22Rv1 (cell line): ENCODE measurements at regions not wholly inside any gene's neighbourhood (a gene's known extent, or its start where the extent isn't known, plus 50 kb on each side); places are given as distances from the start of the nearest gene placed in this dataset.
A peak's percentile ranks its signal among the peaks of the same experiment; 100 is the strongest.
"Not testable (repeated sequence)": the region's sequence is repeated elsewhere in the genome, so short reads cannot be mapped to it uniquely, and the experiment has no call there.

Source experiments
- H3K27ac ChIP-seq: fragments of 450-650 bp; 2 replicates; pipeline ENCODE4 v1.5.1; 2017
- CTCF ChIP-seq: fragments of 450-650 bp; IDR thresholded peaks from 2 replicates; pipeline ENCODE4 v1.5.1; 2017; ENCODE audit warnings: mild to moderate bottlenecking
- ZFX ChIP-seq: fragments of 450-650 bp; IDR thresholded peaks from 2 replicates; pipeline ENCODE4 v1.6.1; 2017; ENCODE audit warnings: antibody characterized with exemption, borderline replicate concordance

GRCh38 chr14:55858604-55859003 lies 259.6 kb upstream of the PELI2 start:
- H3K27ac ChIP-seq = no peak overlapping the region
- TF ChIP-seq CTCF = no peak
- no peak for TF ChIP-seq ZFX

- not testable (repeated sequence) for H3K27ac ChIP-seq
Measured at GRCh38 chr14:55861561-55861960, 256.6 kb upstream of the PELI2 start.

- peak; percentile 34 for TF ChIP-seq CTCF
- TF ChIP-seq ZFX = no peak
Measured at GRCh38 chr14:55864890-55865655, 253.1 kb upstream of the PELI2 start.

GRCh38 chr14:55867311-55867710 lies 250.9 kb upstream of the PELI2 start:
- TF ChIP-seq CTCF (no peak), ZFX (no peak)

More at GRCh38 chr14:55864890-55865655, 253.1 kb upstream of the PELI2 start:
- no peak overlapping the region for H3K27ac ChIP-seq

GRCh38 chr14:55867719-55868118 lies 250.5 kb upstream of the PELI2 start:
- H3K27ac ChIP-seq = no peak overlapping the region
- TF ChIP-seq ZFX = no peak
- TF ChIP-seq CTCF = no peak

More at GRCh38 chr14:55867311-55867710, 250.9 kb upstream of the PELI2 start:
- no peak overlapping the region for H3K27ac ChIP-seq

GRCh38 chr14:55869397-55870049 lies 248.7 kb upstream of the PELI2 start:
- TF ChIP-seq CTCF = no peak
- no peak for TF ChIP-seq ZFX
- H3K27ac ChIP-seq = no peak overlapping the region

- TF ChIP-seq CTCF (no peak), ZFX (no peak)
- H3K27ac ChIP-seq = no peak overlapping the region
Measured at GRCh38 chr14:55873169-55873568, 245.0 kb upstream of the PELI2 start.
